Ovary (tissue), 3 donors: ENCODE measurements at regions not wholly inside any gene's neighbourhood (a gene's known extent, or its start where the extent isn't known, plus 50 kb on each side); places are given as distances from the start of the nearest gene placed in this dataset.

ENCODE experiments used
- POLR2A ChIP-seq: fragments of 450-650 bp; IDR thresholded peaks from one replicate; pipeline ENCODE4 v1.6.1; 2017; ENCODE audit warnings: antibody characterized with exemption, mild to moderate bottlenecking, moderate library complexity
- TF ChIP-seq, protein P1 (sequence below), 3 donors: fragments of 450-650 bp in 2 of 3; fragments of 200-600 bp in 1 of 3; IDR thresholded peaks; one replicate each; pipeline versions ENCODE4 v1.5.1 to v1.8.0; 2016 to 2022; ENCODE audit warnings: antibody characterized with exemption in 3 of 3, mild to moderate bottlenecking in 1 of 3
- donor health status: DM: no; HTN: no; CAD: no.

DNA sequence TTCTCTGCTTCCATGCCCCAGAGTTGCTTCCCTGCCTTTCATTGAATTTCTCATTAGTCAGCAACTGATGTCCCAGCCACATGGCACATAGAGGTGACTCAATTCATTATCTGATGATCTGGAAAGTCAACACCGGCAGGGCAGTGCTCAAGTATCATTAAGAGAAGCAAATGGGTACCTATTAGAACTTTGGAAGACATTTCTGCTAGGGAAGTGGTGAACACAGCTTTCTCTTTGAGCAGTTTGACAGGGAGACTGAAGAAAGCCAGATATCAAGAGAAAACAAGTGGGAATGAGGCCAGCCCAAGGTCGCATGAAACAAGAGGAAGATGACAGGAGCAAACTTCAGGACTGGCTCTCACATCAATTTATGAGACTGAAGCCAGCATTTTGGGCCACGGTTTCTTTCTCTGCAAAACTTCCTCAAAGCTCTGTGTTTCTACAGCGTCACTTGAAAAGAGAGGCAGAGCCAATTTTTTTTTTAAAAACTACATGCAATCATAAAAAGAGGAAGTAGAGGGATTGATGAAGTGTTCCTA lies 108.3 kb upstream of the RPS6KA3 start:
- TF ChIP-seq, protein P1, sequence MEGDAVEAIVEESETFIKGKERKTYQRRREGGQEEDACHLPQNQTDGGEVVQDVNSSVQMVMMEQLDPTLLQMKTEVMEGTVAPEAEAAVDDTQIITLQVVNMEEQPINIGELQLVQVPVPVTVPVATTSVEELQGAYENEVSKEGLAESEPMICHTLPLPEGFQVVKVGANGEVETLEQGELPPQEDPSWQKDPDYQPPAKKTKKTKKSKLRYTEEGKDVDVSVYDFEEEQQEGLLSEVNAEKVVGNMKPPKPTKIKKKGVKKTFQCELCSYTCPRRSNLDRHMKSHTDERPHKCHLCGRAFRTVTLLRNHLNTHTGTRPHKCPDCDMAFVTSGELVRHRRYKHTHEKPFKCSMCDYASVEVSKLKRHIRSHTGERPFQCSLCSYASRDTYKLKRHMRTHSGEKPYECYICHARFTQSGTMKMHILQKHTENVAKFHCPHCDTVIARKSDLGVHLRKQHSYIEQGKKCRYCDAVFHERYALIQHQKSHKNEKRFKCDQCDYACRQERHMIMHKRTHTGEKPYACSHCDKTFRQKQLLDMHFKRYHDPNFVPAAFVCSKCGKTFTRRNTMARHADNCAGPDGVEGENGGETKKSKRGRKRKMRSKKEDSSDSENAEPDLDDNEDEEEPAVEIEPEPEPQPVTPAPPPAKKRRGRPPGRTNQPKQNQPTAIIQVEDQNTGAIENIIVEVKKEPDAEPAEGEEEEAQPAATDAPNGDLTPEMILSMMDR (IDR thresholded peaks at IDR 0.05), result no peak
- no peak for TF ChIP-seq POLR2A
